IMR-90 (cell line): ENCODE measurements at regions not wholly inside any gene's neighbourhood (a gene's known extent, or its start where the extent isn't known, plus 50 kb on each side); places are given as distances from the start of the nearest gene placed in this dataset.
A peak's percentile ranks its signal among the peaks of the same experiment; 100 is the strongest.

Experiments used
- ATAC-seq: fragments of 200-7000 bp; cut with Tn5 transposase; 2 replicates; pipeline ENCODE4 v1.9.1; 2020; ENCODE audit warnings: low read depth, mild to moderate bottlenecking, moderate library complexity
- BruUV-seq: library from RNA; stranded (reverse); fragments of 400-500 nt; replicated peaks from 2 replicates; lab custom pipeline; 2021; lab: Mats Ljungman, UMichigan
- CTCF ChIA-PET: fragments of 300-600 bp; formaldehyde crosslinking; extraction: SDS; loops from one replicate; lab custom pipeline; 2021; ENCODE audit warnings: antibody characterized with exemption; lab: Yijun Ruan, JAX
- POLR2A ChIA-PET: fragments of 300-600 bp; sonication (Branson Sonifier 250); formaldehyde crosslinking; loops from one replicate; lab custom pipeline; 2022; ENCODE audit warnings: antibody characterized with exemption; ENCODE audit not compliant: unreplicated experiment; lab: Charles Lee
- DNase-seq: peaks from one replicate; pipeline ENCODE4 v3.0.0; 2013
- H2AFZ ChIP-seq: replicated peaks from 2 replicates; pipeline ENCODE3; 2013; ENCODE audit warnings: low read length, mild to moderate bottlenecking; ENCODE audit not compliant: poor library complexity
- H2AK5ac ChIP-seq: 2 replicates; pipeline ENCODE4 v1.6.1; 2013; ENCODE audit warnings: low read depth, low read length, inconsistent platforms
- H2AK9ac ChIP-seq: replicated peaks from 2 replicates; pipeline ENCODE3; 2013; ENCODE audit warnings: mild to moderate bottlenecking, low read depth, low read length, moderate library complexity; ENCODE audit not compliant: poor library complexity
- H2BK120ac ChIP-seq: 2 replicates; pipeline ENCODE4 v1.6.1; 2013; ENCODE audit warnings: low read depth, low read length, inconsistent platforms
- H2BK15ac ChIP-seq: 3 replicates; pipeline ENCODE4 v1.6.1; 2013; ENCODE audit warnings: low read depth, low read length, inconsistent platforms
- H2BK20ac ChIP-seq: 2 replicates; pipeline ENCODE4 v1.6.1; 2013; ENCODE audit warnings: low read depth, mild to moderate bottlenecking, inconsistent platforms, low read length, moderate library complexity
- H2BK5ac ChIP-seq: 2 replicates; pipeline ENCODE4 v1.6.1; 2013; ENCODE audit warnings: mild to moderate bottlenecking, low read depth, low read length, inconsistent platforms; ENCODE audit not compliant: poor library complexity, severe bottlenecking
- H3K14ac ChIP-seq: replicated peaks from 2 replicates; pipeline ENCODE4 v1.6.1; 2013; ENCODE audit warnings: low read depth, low read length, inconsistent platforms
- H3K18ac ChIP-seq: 2 replicates; pipeline ENCODE4 v1.6.1; 2013; ENCODE audit warnings: low read depth, low read length, control low read depth
- H3K23ac ChIP-seq: 2 replicates; pipeline ENCODE4 v1.6.1; 2013; ENCODE audit warnings: low read depth, low read length, inconsistent platforms
- H3K27ac ChIP-seq: 2 replicates; pipeline ENCODE4 v1.5.1; 2013; ENCODE audit warnings: mild to moderate bottlenecking, control low read depth, low read length; ENCODE audit not compliant: insufficient read depth
- H3K27me3 ChIP-seq: 2 replicates; pipeline ENCODE4 v1.6.1; 2013; ENCODE audit warnings: low read length; ENCODE audit not compliant: control insufficient read depth, insufficient read depth
- H3K36me3 ChIP-seq: 2 replicates; pipeline ENCODE4 v1.6.1; 2013; ENCODE audit warnings: low read length, mixed read lengths; ENCODE audit not compliant: control insufficient read depth, insufficient read depth
- H3K4ac ChIP-seq: 2 replicates; pipeline ENCODE4 v1.6.1; 2013; ENCODE audit warnings: low read depth, low read length, inconsistent platforms
- H3K4me1 ChIP-seq: 2 replicates; pipeline ENCODE4 v1.6.1; 2013; ENCODE audit warnings: low read length, mixed read lengths; ENCODE audit not compliant: control insufficient read depth, insufficient read depth
- H3K4me2 ChIP-seq: 2 replicates; pipeline ENCODE4 v1.6.1; 2013; ENCODE audit warnings: low read depth, mild to moderate bottlenecking, control low read depth, low read length, moderate library complexity
- H3K4me3 ChIP-seq: 2 replicates; pipeline ENCODE4 v1.5.1; 2013; ENCODE audit warnings: low read depth, mild to moderate bottlenecking, control low read depth, low read length, moderate library complexity; ENCODE audit not compliant: insufficient read depth
- H3K56ac ChIP-seq: 2 replicates; pipeline ENCODE4 v1.6.1; 2013; ENCODE audit warnings: low read length, inconsistent platforms; ENCODE audit not compliant: insufficient read depth; ENCODE audit errors: extremely low read depth
- H3K79me1 ChIP-seq, 2 experiments: 2 replicates each; pipeline ENCODE4 v1.6.1; 2013; ENCODE audit warnings: low read length in 2 of 2, inconsistent platforms in 1 of 2, low read depth in 1 of 2
- H3K9ac ChIP-seq: 2 replicates; pipeline ENCODE4 v1.6.1; 2013; ENCODE audit warnings: low read depth, low read length, control low read depth
- H3K9me1 ChIP-seq: 2 replicates; pipeline ENCODE4 v1.6.1; 2013; ENCODE audit warnings: low read length, inconsistent platforms; ENCODE audit not compliant: insufficient read depth
- H3K9me3 ChIP-seq: 2 replicates; pipeline ENCODE4 v1.6.1; 2013; ENCODE audit warnings: low read length; ENCODE audit not compliant: control insufficient read depth, insufficient read depth
- H4K20me1 ChIP-seq: 2 replicates; pipeline ENCODE4 v1.6.1; 2013; ENCODE audit warnings: low read length, inconsistent platforms; ENCODE audit not compliant: insufficient read depth
- H4K5ac ChIP-seq: 2 replicates; pipeline ENCODE4 v1.6.1; 2013; ENCODE audit warnings: mild to moderate bottlenecking, low read depth, low read length, control low read depth
- H4K8ac ChIP-seq, 2 experiments: 2 replicates each; pipeline ENCODE4 v1.6.1; 2013; ENCODE audit warnings: low read depth in 2 of 2, low read length in 2 of 2, control low read depth in 1 of 2, inconsistent platforms in 1 of 2
- H4K91ac ChIP-seq: 2 replicates; pipeline ENCODE4 v1.6.1; 2013; ENCODE audit warnings: low read depth, low read length, inconsistent platforms; ENCODE audit not compliant: insufficient read depth
- CEBPB ChIP-seq: IDR thresholded peaks from 2 replicates; pipeline ENCODE4 v1.6.1; 2012; ENCODE audit warnings: low read depth, low read length, improper control_type of control experiment
- MAFK ChIP-seq: IDR thresholded peaks from 2 replicates; pipeline ENCODE4 v1.6.1; 2012; ENCODE audit warnings: low read depth, low read length, improper control_type of control experiment
- POLR2A ChIP-seq: IDR thresholded peaks from 2 replicates; pipeline ENCODE4 v1.6.1; 2012; ENCODE audit warnings: mild to moderate bottlenecking, low read depth, low read length
- WGBS, 2 experiments: methylation state at CpG; one replicate each; pipeline versions ENCODE4 v1.1.5 to v1.1.7; 2013; ENCODE audit warnings: missing lambda C conversion rate in 2 of 2; ENCODE audit not compliant: insufficient read length in 1 of 2; ENCODE audit errors: extremely low coverage in 2 of 2; 5-methylcytosine and 5-hydroxymethylcytosine counted together
- dilution Hi-C: fragments of 300-500 bp; cut with HindIII; formaldehyde crosslinking; loops from one replicate; pipeline ENCODE4 v1.14.3; 2018; ENCODE audit warnings: low sequenced_read_pairs; ENCODE audit not compliant: unreplicated experiment
- in situ Hi-C: fragments of 300-500 bp; cut with MboI; formaldehyde crosslinking; loops from 3 replicates; pipeline ENCODE4 v1.14.3; 2019; ENCODE audit warnings: low sequenced_read_pairs, inconsistent platforms, mixed read lengths
- intact Hi-C: fragments of 100-400 bp; cut with micrococcal nuclease; formaldehyde crosslinking; loops from 2 replicates; pipeline ENCODE4 v1.10.0; 2022

DNA sequence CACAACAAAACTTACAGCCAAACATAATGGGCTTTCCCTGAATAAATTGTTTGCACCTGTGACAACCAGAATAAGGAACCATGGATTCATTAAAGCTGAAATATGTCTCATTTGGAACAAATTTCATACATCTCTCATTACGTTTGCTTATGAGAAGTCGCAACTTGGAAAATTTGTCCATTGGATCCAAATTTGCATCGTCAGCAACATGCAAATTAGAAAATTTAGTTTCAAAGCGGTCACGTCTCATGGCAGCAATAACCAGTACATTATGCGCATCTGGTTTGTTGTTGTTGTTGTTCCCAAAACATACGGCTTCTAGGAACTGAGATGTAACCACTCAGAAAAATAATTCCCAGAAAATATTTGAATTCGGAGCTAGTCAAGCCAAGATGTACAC lies 1311.5 kb upstream of the CDH6 start:
- H4K20me1 ChIP-seq = no peaks in the 10 kb centered on the region
- in situ Hi-C loops (no loop called here), intact Hi-C loops (no loop called here), dilution Hi-C loops (no loop called here)
- no peak overlapping the region for H3K23ac ChIP-seq
- TF ChIP-seq MAFK (peak; percentile 86), POLR2A (no peak), CEBPB (no peak)
- H3K56ac ChIP-seq = no peak overlapping the region
- 77% methylated on average over 5 of the region's 8 CpGs; no CpG with 5 or more reads in 1 of the 2 experiments for WGBS, 2 experiments
- H3K27ac ChIP-seq = no peak overlapping the region
- no peaks in the 10 kb centered on the region for H3K27me3 ChIP-seq
- H3K14ac ChIP-seq = no peak overlapping the region
- CTCF ChIA-PET = no interaction called here
- H2AK9ac ChIP-seq = no peak overlapping the region
- DNase-seq (no peak), ATAC-seq (no peak)
- no peak overlapping the region for H2BK20ac ChIP-seq
- POLR2A ChIA-PET = no interaction called here
- no peaks in the 10 kb centered on the region for H3K4me1 ChIP-seq
- H3K79me1 ChIP-seq = no peaks in the 10 kb centered on the region
- no peak overlapping the region for H2BK120ac ChIP-seq
- H2BK5ac ChIP-seq = no peak overlapping the region
- no peak overlapping the region for H3K18ac ChIP-seq
- no TSS peak for BruUV-seq
- H4K91ac ChIP-seq = no peak overlapping the region
- H3K4ac ChIP-seq = no peak overlapping the region
- H2AFZ ChIP-seq = no peak overlapping the region
- H4K8ac ChIP-seq = no peak overlapping the region
- no peak overlapping the region for H2AK5ac ChIP-seq
- H4K5ac ChIP-seq = no peak overlapping the region
- no peak overlapping the region for H3K4me2 ChIP-seq
- peaks cover 3% of the 10 kb centered on the region for H3K9me3 ChIP-seq
- H3K4me3 ChIP-seq = no peak overlapping the region
- H3K9ac ChIP-seq = no peak overlapping the region
- H3K36me3 ChIP-seq = no peaks in the 10 kb centered on the region
- no peak overlapping the region for H2BK15ac ChIP-seq
- H3K9me1 ChIP-seq = no peaks in the 10 kb centered on the region
